Gastroesophageal sphincter (tissue), 3 donors: ENCODE measurements at regions not wholly inside any gene's neighbourhood (a gene's known extent, or its start where the extent isn't known, plus 50 kb on each side); places are given as distances from the start of the nearest gene placed in this dataset.

ENCODE experiments used
- POLR2A ChIP-seq, 2 donors: fragments of 450-650 bp; IDR thresholded peaks; one replicate each; pipeline ENCODE4 v1.6.1; 2017; ENCODE audit warnings: antibody characterized with exemption in 2 of 2, mild to moderate bottlenecking in 2 of 2, moderate library complexity in 1 of 2
- POLR2AphosphoS5 ChIP-seq: sonication (generic); formaldehyde crosslinking; IDR thresholded peaks from one replicate; pipeline ENCODE4 v1.6.1; 2017; ENCODE audit warnings: antibody characterized with exemption
- TF ChIP-seq, protein P1 (sequence below), 4 experiments: fragments of 200-600 bp in 2 of 4; fragments of 450-650 bp in 2 of 4; sonication (generic) in 1 of 4; IDR thresholded peaks; one replicate each; pipeline ENCODE4 v1.5.1; 2017 to 2019; ENCODE audit warnings: antibody characterized with exemption in 4 of 4, mild to moderate bottlenecking in 2 of 4, moderate library complexity in 2 of 4

DNA sequence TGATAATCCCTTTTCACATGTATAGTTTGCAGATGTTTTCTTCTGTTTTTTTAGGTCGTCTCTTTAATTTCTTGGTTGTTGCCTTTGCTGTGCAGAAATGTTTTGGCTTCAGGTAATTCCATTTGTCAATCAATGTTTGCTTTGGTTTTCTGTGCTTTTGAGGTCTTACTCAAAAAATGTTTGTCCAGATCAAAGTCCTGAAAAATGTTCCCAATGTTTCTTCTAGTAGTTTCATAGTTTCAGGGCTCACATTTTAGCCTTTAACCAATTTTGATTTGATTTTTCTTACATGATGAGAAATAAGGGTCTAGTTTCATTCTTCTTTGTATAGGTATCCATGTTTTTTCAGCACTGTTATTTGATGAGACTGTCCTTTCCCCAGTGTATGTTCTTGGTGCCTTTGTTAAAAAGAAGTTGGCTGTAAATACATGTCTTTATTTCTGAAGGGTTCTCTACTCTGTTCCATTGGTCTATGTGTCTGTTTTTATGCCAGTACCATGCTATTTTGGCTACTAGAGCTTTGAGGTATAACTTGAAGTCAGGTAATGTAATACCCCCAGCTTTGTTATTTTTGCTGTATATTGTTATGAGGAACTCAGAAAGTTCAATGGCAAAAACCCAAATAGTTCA lies 578.7 kb upstream of the SEL1L start:
- TF ChIP-seq, protein P1, sequence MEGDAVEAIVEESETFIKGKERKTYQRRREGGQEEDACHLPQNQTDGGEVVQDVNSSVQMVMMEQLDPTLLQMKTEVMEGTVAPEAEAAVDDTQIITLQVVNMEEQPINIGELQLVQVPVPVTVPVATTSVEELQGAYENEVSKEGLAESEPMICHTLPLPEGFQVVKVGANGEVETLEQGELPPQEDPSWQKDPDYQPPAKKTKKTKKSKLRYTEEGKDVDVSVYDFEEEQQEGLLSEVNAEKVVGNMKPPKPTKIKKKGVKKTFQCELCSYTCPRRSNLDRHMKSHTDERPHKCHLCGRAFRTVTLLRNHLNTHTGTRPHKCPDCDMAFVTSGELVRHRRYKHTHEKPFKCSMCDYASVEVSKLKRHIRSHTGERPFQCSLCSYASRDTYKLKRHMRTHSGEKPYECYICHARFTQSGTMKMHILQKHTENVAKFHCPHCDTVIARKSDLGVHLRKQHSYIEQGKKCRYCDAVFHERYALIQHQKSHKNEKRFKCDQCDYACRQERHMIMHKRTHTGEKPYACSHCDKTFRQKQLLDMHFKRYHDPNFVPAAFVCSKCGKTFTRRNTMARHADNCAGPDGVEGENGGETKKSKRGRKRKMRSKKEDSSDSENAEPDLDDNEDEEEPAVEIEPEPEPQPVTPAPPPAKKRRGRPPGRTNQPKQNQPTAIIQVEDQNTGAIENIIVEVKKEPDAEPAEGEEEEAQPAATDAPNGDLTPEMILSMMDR (IDR thresholded peaks at IDR 0.05): no peak
- TF ChIP-seq POLR2AphosphoS5 (no peak), POLR2A (IDR thresholded peaks at IDR 0.05) (no peak)
